ENCODE measurements at regions not wholly inside any gene's neighbourhood (a gene's known extent, or its start where the extent isn't known, plus 50 kb on each side); places are given as distances from the start of the nearest gene placed in this dataset.
A peak's percentile ranks its signal among the peaks of the same experiment; 100 is the strongest.
"Not testable (repeated sequence)": the region's sequence is repeated elsewhere in the genome, so short reads cannot be mapped to it uniquely, and the experiment has no call there.

- DNase-seq = peak; percentile 32
Measured at GRCh38 chr10:37733822-37734221, 123.6 kb downstream of the ZNF248 start.

GRCh38 chr10:37732685-37733084 is 124.7 kb downstream of the ZNF248 start:
- DNase-seq = no peak

DNA sequence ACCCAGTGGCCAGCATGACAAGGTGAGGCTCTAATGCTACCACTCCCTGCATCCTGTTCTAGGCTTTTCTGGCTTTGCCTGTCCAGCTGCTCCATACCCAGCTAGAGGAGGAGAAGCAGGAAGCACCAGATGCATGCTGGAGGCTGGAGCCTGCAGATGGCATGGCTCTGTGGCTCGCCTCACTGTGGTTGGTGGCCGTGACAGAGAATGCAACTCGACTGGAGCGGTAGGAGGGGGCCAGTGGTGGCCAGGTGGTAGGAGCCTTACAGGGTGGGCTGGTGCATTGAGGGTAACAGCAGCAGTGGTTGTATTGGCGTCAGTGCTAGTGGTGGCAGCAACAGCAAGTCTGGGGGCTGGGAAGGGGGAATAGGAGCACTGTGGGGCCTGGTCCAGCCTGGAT is 128.6 kb downstream of the ZNF248 start:
- DNase-seq = no peak

DNA sequence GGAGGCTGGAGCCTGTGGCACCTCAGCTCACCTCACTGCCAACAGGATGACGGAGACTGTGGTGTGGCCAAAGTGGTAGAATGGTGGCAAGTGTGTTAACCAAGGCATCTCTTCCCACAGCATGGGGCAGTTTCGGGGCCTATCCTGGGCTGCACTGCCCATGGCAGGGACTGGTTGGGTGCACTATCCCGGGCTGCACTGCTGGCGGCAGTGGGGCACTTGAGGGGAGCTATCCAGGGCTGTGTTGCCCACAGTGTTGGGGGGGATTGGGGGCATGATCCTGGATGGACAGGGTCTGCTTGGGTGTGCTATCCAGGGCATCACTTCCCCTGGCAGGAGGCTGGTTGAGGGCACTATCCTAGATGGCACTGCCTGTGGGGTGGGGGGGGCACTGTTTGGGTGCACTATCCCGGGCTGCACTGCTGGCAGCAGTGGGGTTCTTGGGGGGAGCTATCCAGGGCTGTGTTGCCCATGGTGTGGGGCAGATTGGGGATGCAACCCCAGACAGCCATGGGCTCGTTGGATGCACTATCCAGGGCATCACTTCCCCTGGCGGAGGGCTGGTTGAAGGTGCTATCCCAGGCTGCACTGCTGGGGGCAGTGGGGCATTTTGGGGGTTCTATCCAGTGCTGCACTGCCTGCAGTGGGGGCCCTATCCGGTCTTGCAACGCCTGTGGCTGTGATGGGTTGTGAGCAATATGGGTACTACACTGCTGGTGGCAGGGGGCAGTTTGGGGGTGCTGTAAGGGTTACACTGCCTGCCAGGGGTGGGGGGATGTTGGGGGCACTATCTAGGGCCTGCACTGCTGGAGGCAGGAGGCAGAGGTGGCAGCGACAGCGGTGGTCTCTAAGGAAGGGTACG is 129.7 kb downstream of the ZNF248 start:
- DNase-seq = no peak

DNA sequence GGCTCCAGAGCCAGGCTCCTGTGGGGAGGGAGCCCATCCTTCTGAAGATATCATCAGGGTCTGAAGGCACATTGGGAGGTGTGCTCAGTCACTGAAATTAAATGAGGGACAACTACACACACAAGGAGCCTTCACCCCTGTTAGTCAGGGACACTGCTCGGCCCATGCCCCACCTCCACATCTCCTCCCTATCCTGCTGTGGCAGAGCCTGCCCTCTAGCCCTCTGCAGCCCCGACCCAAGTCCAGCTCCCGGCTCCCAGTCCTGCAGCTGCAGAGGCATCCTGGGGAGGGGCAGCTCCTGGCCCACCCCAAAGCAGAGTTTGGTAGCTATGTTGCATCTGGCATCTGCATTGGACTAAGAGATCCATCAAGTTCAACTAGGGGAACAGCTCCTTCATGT is 136.3 kb downstream of the ZNF248 start:
- no peak for DNase-seq

DNA sequence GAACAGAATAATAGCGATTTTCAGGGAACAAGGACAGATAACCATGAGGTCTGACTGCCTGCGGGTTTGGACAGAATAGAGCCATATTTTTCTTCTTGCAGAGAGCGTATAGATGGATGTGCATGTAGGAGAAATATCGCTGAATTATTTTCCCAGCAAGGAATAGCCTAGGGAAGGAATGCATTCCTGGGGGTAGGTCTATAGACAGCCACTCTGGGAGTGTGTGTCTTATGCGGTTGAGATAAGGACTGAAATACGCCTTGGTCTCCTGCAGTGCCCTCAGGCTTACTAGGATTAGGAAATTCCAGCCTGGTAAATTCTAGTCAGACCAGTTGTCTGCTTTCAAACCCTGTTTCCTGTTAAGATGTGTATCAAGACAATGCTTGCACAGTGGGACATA is 139.3 kb downstream of the ZNF248 start:
- DNase-seq = not testable (repeated sequence)

- no peak for DNase-seq
Measured at GRCh38 chr10:37713642-37714041, 143.8 kb downstream of the ZNF248 start.

DNA sequence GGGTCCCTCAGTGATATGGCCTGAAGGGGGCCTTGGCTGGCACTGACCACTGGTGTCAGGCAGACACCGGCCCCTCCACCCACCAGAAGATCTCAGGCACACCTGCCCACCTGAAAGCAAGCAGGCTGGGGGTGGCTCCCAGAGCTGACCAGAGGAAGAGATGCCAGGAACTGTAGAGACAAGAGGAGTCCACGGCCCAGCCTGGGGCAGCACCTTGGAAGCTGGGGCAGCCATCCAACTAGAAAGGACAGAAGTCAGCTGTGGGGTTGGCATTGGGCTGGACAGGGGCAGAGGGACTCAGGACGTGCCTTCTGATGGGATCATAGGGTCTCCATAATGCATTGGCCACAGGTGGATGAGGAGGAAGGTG is 144.3 kb downstream of the ZNF248 start:
- DNase-seq = no peak

GRCh38 chr10:37712489-37713131 is 144.8 kb downstream of the ZNF248 start:
- no peak for DNase-seq

DNA sequence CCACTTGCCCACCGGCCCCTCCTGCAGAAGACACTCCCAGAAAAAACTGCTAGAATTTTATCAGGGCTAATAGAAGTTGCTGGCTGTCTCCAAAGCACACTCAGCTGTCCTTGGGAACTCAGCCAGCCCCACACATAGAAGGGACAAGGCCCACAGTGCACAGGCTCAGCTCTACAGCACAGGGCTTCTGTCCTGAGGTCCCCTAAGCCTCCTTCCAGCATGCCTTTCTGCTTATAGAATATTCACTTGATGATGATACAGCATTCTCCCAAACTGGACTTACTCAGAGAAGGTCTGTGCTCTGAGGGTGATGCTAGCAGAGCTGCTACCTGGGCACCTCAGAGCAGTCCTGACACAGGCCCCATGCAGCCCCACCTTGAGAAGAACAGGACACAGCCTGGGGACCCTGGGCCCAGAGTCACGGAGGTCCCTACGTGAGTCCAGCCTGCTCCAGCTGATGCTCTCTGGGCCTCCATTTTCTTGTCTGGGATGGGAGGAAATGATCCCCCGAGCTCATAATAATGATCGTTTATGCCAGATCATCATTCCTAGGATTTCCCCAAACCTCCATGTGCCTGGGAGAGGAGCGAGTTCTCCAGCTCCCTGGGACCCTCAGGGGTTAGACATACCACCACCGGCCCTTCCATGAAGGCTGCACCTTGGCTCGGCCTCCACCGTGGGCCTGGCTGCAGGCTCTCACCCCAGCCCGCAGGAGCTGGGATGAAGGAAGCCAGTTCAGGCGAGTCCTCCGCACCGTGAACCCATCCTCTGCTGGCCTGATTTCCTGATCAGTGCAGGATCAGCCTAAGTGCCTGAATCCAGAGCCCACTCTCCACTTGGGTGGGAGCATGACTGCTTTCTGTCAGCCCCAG is 145.6 kb downstream of the ZNF248 start:
- DNase-seq = no peak

- DNase-seq = no peak
Measured at GRCh38 chr10:37710831-37711616, 146.4 kb downstream of the ZNF248 start.

DNA sequence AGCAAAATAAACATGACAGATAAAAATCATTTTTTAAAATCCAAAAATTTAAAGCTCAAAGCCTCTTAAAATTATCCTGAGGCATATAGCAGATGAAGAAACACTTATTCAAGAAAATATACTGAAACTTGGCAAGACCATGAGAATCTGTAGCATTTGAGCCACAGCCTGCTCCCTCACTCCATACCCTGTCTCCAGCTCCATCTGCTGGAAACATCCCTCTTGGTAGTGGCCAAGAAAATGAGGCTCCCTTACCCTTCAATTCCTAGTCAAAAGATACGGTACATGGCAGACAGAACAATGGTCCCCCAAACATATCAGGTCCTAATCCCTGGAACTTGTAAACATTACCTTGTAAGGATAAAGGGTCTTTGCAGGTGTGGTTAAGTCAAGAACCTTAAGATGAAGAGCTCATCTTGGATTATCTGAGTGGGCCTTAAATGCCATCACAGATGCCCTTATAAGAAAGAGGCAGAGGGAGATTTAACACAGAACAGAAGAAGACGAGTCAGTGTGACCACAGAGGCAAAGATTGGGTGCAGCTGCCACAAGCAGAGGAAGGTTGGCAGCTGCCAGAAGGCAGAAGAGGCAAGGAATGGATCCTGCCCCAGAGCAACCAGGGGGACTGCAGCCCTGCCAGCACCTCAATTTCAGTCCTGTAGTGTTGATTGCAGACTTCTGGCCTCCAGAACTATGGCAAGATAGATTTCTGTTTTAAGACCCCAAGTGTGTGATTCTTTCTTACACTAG is 149.4 kb downstream of the ZNF248 start:
- no peak for DNase-seq

- DNase-seq = no peak
Measured at GRCh38 chr10:37704566-37704965, 152.8 kb downstream of the ZNF248 start.

DNA sequence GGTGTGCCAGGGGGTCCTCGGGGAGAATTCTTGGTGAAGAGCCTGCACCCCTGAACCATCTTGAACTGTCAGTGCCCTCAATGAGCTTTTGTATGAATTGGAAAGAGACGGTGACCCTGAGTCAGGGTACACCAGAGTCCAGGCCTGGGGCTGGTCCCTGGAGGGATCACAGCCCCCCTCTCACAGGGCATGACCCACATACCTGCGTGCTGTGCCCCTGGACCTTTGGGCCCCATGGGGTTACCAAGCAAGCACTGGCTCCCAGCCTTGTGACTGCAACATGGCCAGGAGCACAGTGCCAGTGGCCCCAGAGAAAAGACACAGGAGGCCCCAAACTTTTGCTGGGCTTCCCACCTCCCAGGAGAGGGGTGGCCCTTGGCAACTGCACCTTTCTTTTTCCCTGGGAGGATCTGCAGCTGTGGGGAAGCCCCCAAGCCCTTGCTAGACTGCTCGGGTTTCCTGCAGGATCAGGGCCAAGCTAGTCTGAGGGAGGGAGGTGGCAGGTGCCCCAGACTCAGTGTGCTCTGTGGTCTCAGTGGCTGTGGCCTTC is 153.5 kb downstream of the ZNF248 start:
- no peak for DNase-seq

DNA sequence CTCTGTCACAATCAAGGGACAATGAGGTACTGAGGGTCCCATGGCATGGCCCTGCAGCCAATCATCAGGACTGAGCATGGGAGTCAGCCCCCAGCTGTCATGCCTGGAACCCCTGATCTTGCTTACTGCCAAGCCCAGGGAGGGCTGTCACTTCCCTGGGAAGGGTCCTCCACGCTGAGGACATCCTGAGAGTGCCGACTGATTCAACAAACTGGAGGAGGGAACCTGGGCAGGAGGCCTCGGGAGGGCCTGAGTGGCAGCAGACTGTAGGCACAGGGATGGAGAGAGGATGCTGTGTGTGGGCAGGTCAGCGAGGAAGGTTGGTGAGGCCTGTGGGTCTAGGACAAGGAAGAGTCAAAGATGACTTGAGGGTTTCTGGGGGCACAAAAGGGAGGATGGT is 154.3 kb downstream of the ZNF248 start:
- no peak for DNase-seq

GRCh38 chr10:37701781-37702493 is 155.5 kb downstream of the ZNF248 start:
- no peak for DNase-seq

GRCh38 chr10:37700886-37701780 is 156.3 kb downstream of the ZNF248 start:
- no peak for DNase-seq

DNA sequence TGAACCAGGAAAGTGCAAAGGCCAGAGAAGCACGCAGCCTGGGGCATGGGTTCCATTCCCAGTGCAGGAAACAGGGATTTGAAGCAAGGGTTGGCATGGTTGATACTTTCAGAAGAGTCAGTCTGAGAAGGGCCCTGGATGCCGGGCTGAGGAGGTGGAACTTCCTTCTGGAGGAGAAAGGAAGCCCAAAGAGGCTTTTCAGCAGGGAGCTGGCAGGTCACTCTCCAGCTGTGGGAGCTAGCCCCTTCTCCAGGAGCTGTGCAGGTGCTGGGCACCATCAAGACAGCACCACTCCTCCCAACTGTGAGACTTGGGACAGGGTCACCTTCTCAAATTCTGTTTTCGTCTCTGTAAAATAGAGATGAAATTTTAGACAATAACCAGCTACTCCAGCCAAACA is 169.8 kb downstream of the ZNF248 start:
- no peak for DNase-seq

DNA sequence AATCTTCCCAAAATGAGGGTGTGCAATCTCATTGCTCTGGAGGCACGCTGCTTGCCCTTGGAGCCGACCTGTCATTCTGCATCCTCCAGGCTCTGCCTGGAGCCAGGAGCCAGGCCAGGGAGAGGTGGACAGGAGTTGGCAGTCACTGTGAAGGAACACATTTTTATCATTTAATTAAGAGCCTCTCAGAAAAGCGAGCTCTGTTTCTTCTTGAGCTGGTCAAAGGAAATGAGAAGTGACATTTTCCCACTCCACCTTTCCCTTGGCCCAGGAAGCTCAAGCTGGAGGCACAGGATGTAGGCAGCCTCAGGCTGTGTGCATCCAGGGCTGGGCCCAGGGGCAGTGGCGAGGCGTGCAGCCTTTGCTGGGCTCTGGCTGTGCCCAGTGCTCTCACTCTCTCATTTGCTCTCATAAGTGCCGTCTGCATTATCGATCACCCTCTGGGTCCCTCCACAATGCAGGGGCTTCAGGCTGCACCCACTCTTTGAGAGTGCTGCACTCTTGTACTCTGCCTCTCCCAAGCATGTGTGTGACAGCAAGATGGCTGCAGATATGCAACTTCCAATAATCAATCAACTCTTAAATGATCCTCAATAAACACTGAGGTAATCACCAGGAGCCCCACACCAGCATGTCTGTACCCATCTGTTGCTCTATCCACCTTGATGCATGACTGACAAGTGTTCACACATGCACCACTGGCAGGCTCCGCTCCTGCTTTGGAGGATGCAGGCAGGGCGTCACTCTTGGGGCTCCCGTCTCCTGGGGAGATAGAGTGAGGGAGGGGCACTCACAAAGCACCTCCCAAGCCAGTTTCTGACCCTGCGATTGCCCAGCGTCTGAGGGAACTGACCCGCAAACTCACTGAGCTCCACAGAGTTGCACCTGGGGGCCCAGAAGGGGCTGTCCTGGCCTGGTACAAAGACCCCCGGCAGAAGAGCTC is 171.4 kb downstream of the ZNF248 start:
- no peak for DNase-seq
